GM12892 (cell line): ENCODE measurements at regions not wholly inside any gene's neighbourhood (a gene's known extent, or its start where the extent isn't known, plus 50 kb on each side); places are given as distances from the start of the nearest gene placed in this dataset.

Experiments
- DNase-seq: peaks from one replicate; pipeline ENCODE4 v3.0.0; 2011; ENCODE audit not compliant: insufficient read length
- FAIRE-seq: peaks from 2 replicates; lab custom pipeline; 2011; peaks lifted over from hg19 to GRCh38; lab: Jason Lieb, UNC
- POLR2A ChIP-seq: IDR thresholded peaks from 2 replicates; pipeline ENCODE4 v1.6.1; 2011; ENCODE audit warnings: low read depth, low read length, control low read depth
- POLR2AphosphoS5 ChIP-seq: IDR thresholded peaks from 2 replicates; pipeline ENCODE4 v1.6.1; 2011; ENCODE audit warnings: low read depth, low read length, control low read depth
- TAF1 ChIP-seq: IDR thresholded peaks from 2 replicates; pipeline ENCODE4 v1.6.1; 2011; ENCODE audit warnings: low read depth, mild to moderate bottlenecking, control low read depth, low read length, borderline replicate concordance

GRCh38 chr9:113798062-113799030 lies 77.8 kb upstream of the ZNF618 start:
- TF ChIP-seq POLR2AphosphoS5 (no peak), TAF1 (no peak), POLR2A (no peak)
- FAIRE-seq, result no peak
- DNase-seq, result no peak

- FAIRE-seq, result no peak
- TF ChIP-seq TAF1 (no peak), POLR2A (no peak), POLR2AphosphoS5 (no peak)
- DNase-seq, result no peak
These were observed 75.8 kb upstream of the ZNF618 start for GRCh38 chr9:113800276-113800675.

GRCh38 chr9:113803811-113804589 lies 72.1 kb upstream of the ZNF618 start:
- no peak for DNase-seq
- TF ChIP-seq POLR2AphosphoS5, result no peak
- TF ChIP-seq POLR2A, result no peak
- TF ChIP-seq TAF1, result no peak
- no peak for FAIRE-seq

GRCh38 chr9:113805486-113806132 lies 70.5 kb upstream of the ZNF618 start:
- DNase-seq (no peak), FAIRE-seq (no peak)
- TF ChIP-seq POLR2A (no peak), POLR2AphosphoS5 (no peak), TAF1 (no peak)

- peak; percentile 27 for DNase-seq
- FAIRE-seq, result peak; percentile 69
- TF ChIP-seq POLR2AphosphoS5, result no peak
These were observed 68.7 kb upstream of the ZNF618 start for GRCh38 chr9:113807173-113808061.

- no peak for FAIRE-seq
- TF ChIP-seq POLR2AphosphoS5, result no peak
- TF ChIP-seq TAF1, result no peak
- TF ChIP-seq POLR2A, result no peak
- no peak for DNase-seq
These were observed 67.4 kb upstream of the ZNF618 start for GRCh38 chr9:113808391-113809358.

GRCh38 chr9:113817171-113817570 lies 58.9 kb upstream of the ZNF618 start:
- TF ChIP-seq TAF1 (no peak), POLR2A (no peak), POLR2AphosphoS5 (no peak)
- no peak for FAIRE-seq
- no peak for DNase-seq

- no peak for DNase-seq
- TF ChIP-seq POLR2AphosphoS5 (no peak), TAF1 (no peak), POLR2A (no peak)
- no peak for FAIRE-seq
These were observed 57.7 kb upstream of the ZNF618 start for GRCh38 chr9:113818391-113818790.

- FAIRE-seq (no peak), DNase-seq (no peak)
- TF ChIP-seq POLR2AphosphoS5 (no peak), TAF1 (no peak), POLR2A (no peak)
These were observed 53.8 kb upstream of the ZNF618 start for GRCh38 chr9:113822315-113822714.

- TF ChIP-seq TAF1, result no peak
- TF ChIP-seq POLR2A, result no peak
- no peak for TF ChIP-seq POLR2AphosphoS5
- no peak for DNase-seq
- FAIRE-seq, result no peak
These were observed 52.7 kb upstream of the ZNF618 start for GRCh38 chr9:113823421-113823820.
